NOMO-1 treated with dmso at 0.1 percent for 144 hours (cell line): ENCODE measurements at regions not wholly inside any gene's neighbourhood (a gene's known extent, or its start where the extent isn't known, plus 50 kb on each side); places are given as distances from the start of the nearest gene placed in this dataset.
"Not testable (repeated sequence)": the region's sequence is repeated elsewhere in the genome, so short reads cannot be mapped to it uniquely, and the experiment has no call there.

Source experiments
- DNase-seq: peaks from one replicate; lab custom pipeline; 2025; ENCODE audit not compliant: unreplicated experiment; lab: John Stamatoyannopoulos, UW

- DNase-seq: no peak
These were observed 1546.3 kb upstream of the TENM4 start for GRCh38 chr11:80987171-80987570.

GRCh38 chr11:80986421-80987074 is 1545.7 kb upstream of the TENM4 start:
- no peak for DNase-seq

GRCh38 chr11:80980227-80980626 is 1539.4 kb upstream of the TENM4 start:
- DNase-seq: peak; percentile 14

DNA sequence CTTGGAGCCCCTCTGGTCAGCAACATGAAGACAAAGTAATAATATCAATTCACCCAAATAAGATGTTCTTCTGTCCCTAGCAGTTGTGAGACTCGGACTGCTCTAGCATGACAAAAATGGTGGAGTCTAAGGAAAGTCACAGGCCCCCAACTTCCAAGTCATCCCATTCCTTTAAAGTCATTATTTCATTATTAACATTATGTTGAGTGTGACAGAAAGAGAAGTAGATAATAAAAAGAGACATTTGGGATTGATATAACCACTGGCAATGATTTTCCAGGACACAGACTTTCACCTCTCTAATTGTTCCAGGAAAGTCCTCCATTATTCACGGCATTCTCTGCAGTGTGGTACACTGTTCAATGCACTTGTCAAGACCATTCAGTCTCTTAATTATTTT is 1533.0 kb upstream of the TENM4 start:
- no peak for DNase-seq

DNA sequence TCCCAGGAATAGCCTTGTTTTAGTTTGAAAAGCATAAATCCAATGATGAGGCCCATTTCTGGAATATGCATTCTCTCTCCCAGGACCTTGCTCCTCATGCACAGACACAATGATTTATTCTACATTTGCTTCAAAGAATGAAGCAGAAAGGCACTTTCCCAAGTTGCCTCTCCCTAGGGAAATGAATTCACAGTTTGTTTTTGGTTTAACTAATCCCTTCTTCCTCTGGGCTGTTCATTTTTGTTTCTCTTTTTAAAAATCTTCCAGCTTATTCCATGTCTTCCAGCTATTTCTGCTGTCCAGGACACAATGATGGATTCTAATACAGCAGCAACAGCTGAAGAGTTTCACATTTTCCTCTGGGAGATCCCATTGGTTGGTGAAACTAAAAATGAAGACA is 1529.2 kb upstream of the TENM4 start:
- no peak for DNase-seq

- DNase-seq: no peak
These were observed 1526.8 kb upstream of the TENM4 start for GRCh38 chr11:80967649-80968048.

DNA sequence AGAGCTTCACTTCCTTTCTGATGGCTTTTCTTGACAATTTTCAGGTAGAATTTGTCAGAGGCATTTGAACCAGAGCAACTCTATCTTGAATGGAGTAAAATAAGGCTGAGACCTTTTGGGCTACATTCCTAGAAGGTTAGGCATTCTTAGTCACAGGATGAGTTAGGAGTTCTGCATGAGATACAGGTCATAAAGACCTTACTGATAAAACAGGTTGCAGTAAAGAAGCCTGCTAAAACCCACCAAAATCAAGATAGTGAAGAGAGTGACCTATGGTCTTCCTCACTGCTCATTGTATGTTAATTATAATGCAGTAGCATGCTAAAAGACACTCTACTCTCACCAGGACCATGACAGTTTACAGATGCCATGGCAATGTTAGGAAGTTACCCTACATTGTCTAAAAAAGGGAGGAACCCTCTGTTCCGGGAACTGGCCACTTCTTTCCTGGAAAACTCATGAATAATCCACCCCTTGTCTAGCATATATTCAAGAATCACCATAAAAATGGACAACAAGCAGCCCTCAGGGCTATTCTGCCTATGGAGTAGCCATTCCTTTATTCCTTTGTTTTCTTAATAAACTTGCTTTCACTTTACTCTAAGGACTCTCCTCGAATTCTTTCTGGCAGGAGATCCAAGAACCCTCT is 1519.7 kb upstream of the TENM4 start:
- no peak for DNase-seq

- DNase-seq: no peak
These were observed 1518.9 kb upstream of the TENM4 start for GRCh38 chr11:80959751-80960150.

GRCh38 chr11:80958987-80959386 is 1518.2 kb upstream of the TENM4 start:
- no peak for DNase-seq

- peak; percentile 16 for DNase-seq
These were observed 1517.5 kb upstream of the TENM4 start for GRCh38 chr11:80958361-80958760.

GRCh38 chr11:80955588-80955987 is 1514.8 kb upstream of the TENM4 start:
- no peak for DNase-seq

GRCh38 chr11:80948781-80949180 is 1508.0 kb upstream of the TENM4 start:
- no peak for DNase-seq

- no peak for DNase-seq
These were observed 1503.9 kb upstream of the TENM4 start for GRCh38 chr11:80944758-80945157.

DNA sequence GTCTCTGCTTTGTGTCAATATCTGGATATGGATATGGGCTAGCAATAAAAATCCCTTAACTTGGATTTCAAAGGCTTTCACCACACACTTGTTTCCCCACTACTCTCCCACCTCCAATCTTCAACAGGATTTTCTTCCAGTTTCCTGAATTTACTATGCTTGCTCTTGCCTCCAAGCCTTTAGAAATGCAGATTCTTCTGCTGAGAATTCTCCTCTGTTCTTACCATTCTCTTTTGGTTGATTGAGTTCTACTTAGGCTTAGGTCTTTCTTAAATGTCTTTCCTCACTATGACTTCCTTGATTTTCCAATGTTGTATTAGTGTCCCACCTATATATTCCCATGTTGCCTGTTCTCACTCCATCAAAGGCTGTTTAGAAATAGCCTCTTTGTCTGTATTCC is 1502.4 kb upstream of the TENM4 start:
- no peak for DNase-seq

GRCh38 chr11:80937842-80938241 is 1497.0 kb upstream of the TENM4 start:
- no peak for DNase-seq

- no peak for DNase-seq
These were observed 1489.2 kb upstream of the TENM4 start for GRCh38 chr11:80930038-80930437.

- no peak for DNase-seq
These were observed 1488.4 kb upstream of the TENM4 start for GRCh38 chr11:80929031-80929805.

DNA sequence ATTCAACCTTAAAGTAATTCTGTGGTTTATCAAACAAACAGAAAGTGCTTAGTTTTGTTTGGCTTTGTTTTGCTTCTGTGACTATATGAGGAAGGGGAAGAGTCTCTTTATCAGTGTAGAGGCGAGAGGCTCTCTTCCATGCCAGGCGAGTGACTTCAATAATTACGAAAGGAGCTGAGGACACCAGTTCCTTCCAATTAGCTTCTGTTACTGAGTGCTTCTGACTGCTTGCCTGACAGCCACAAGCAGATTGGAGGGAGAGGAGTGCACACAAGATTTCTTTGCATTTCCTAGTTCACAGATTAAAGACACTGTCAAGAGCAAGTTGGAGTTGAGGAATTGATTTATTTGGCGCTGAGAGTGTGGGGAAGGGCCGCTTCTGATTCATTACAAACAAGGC is 1484.5 kb upstream of the TENM4 start:
- DNase-seq: peak; percentile 60

DNA sequence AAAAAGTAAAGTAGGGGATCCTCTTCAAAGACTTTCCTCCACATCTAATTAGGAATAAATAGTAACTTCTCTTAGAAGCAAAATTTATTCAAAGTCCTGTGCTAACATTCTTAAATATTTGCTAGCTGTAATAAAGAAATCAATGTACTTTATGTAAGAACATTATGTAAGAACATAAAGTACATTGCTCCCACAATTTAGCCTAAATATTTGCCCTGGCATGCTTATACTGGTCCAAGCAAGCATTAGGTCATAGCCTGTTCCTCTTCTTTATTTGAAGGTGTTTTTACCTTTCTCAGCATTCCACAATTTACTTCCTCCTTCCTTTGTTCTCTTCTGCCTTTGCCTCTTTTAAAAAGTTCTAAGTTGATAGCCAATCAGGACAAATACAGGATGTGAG is 1480.5 kb upstream of the TENM4 start:
- not testable (repeated sequence) for DNase-seq

DNA sequence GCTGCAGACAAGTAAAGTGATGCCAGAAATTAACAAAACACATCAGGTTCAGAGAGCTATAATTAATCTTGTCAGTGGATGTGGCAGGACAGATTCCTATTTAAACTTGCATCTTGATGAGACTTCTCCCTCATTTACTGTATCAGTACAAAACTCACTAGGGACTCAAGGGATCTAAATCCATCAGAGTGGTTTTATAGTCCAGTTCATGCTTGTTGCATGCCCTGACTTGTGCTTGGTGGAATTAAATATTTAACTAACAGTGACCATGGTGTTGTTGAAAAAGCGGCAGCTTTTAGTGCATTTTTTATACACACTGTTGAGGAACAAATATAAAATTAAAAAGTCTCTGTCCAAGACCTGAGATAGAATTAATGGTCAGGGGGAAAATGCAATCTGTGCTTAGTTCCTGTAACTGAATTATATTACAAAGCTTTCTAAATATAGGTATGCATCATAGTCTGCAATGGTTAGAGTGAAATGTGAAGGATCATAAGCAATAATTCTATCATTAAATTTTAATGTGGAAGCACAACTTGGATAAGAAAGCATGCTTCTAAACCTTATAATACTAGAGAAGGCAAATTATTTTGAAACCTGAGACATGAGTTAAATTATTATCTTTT is 1475.5 kb upstream of the TENM4 start:
- DNase-seq: no peak

DNA sequence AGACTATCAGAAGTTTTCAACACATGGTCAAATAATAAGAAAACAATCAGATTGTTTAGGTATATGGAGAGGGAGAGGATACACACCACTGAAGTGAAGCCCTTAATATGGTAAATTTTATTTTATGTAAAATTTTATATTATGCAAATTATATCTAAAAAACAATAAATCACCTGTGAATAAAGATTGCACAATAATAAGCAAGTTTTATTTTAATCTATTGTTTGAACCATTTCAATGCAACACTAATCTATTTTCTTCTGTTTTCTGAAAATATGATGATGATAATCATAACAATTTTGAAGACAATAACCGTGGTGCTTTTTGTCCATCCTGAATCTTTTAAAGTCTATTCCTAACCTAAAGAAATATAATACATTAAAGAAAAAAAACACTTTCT is 1473.5 kb upstream of the TENM4 start:
- DNase-seq: no peak

- no peak for DNase-seq
These were observed 1470.8 kb upstream of the TENM4 start for GRCh38 chr11:80911666-80912065.
